IPS DF 4.7 (cell line): ENCODE measurements at regions not wholly inside any gene's neighbourhood (a gene's known extent, or its start where the extent isn't known, plus 50 kb on each side); places are given as distances from the start of the nearest gene placed in this dataset.
"Not testable (repeated sequence)": the region's sequence is repeated elsewhere in the genome, so short reads cannot be mapped to it uniquely, and the experiment has no call there.

ENCODE experiments used
- DNase-seq: peaks from one replicate; pipeline ENCODE4 v3.0.0-alpha.2; 2013; ENCODE audit warnings: low spot score; ENCODE audit errors: extremely low read depth

- no peak for DNase-seq
Observed at GRCh38 chr5:143947313-143947712, 135.4 kb downstream of the HMHB1 start.

DNA sequence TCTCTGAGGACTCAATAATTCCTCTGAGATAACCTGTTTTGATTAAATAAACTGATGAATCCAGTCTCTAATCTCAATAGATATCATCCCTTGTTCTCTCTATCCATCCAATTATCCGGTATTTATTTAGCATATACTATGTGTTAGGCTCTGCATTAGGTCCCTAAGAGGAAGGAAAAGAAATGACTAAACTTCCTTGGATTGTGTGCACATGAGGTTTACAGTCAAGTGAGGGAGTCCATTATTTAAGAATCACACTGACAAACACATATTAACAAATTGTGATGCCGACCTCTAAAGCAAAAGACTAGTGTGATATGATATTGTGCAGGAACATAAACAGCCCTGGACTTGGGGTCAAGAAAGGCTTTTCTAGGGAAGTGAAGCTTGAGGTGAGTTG, 140.8 kb downstream of the HMHB1 start:
- no peak for DNase-seq

DNA sequence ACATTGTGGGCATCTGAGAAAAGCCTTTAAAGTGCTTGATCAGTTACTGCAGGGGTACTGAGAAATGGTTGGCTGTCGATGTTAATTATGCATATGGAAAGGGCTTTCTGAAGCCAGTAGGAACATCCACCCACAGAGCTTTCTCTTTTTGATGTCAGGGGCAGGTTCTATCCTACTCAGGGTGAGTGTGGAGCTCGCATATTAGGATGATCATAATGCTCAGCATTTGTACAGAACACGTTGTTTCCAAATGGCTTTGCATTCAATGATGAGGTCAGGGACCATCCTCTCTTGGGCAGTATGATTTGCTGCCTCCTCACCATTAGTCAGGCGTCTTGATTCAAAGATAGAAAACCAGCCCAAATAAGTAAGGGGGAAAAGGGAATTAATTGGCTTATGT, 141.9 kb downstream of the HMHB1 start:
- no peak for DNase-seq

DNA sequence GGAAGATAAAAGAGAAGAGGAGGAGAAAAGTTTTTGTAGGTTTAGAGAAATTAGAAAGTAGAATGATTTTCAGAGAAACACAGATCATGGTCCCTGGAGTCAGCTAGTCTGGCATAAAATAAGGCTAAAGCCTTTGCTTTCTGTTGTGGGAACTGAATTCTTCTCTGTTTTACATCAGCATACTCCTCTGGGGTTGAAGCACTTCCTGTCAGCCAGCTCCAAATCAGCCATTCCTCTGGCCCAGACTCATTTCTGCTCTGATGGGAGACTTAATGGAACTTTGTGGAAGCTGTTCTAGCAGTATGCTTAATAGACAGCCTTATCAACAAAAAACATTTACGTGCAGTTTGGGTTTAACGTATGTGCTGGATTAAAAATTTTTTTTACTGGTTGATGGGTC, 143.2 kb downstream of the HMHB1 start:
- no peak for DNase-seq

GRCh38 chr5:143957455-143957854, 145.5 kb downstream of the HMHB1 start:
- no peak for DNase-seq

GRCh38 chr5:143962201-143962600, 150.2 kb downstream of the HMHB1 start:
- no peak for DNase-seq

GRCh38 chr5:143964919-143965318, 153.0 kb downstream of the HMHB1 start:
- no peak for DNase-seq

DNA sequence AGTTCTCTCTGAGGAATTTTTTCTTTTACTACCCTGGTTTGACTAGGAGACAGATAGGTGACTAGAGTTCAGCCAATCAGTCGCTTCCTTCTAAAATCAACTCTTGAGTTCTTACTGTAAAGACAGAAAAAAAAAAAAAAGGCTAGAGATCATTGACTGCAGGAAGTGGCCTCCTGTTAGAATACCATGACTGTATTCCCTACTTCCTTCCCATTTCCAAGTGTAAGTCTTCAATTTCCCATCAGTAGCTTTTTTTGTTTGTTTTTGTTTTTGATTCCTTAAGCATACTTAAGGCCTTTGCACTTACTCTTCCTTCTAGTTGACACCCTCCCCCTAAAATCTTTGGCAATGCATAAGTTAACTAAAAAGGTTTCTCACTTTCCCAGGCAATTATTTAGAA, 154.3 kb downstream of the HMHB1 start:
- no peak for DNase-seq

- DNase-seq, result peak; percentile 9
Observed at GRCh38 chr5:143968071-143968878, 156.3 kb downstream of the HMHB1 start.

- no peak for DNase-seq
Observed at GRCh38 chr5:143970159-143970558, 158.2 kb downstream of the HMHB1 start.

GRCh38 chr5:143972068-143972467, 160.1 kb downstream of the HMHB1 start:
- no peak for DNase-seq

- no peak for DNase-seq
Observed at GRCh38 chr5:143976055-143976454, 164.1 kb downstream of the HMHB1 start.

DNA sequence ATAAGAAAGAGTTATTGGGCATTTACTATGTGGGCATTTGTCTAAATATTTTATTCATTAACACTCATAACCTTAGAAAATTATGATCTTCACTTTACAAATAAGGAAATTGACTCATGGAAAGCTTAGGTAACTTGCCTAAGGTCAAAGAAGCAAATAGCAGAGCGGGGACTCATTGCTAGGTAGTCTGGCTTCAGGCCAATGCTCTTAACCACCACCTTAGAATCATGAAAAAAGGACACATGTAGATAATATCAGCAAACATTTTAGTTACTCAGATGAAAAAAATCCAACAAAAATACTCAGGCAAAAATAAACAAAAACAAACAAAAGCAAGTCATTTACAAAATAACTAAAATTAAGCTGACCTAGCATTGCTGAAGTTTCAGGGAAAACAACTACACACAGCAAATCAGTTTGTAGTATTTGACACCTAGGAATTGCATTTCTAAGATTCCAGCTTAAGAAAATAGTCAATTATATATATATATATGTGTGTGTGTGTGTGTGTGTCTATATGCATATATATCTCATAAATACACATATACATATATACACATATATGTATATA, 166.0 kb downstream of the HMHB1 start:
- no peak for DNase-seq

GRCh38 chr5:143979044-143979690, 167.2 kb downstream of the HMHB1 start:
- no peak for DNase-seq

GRCh38 chr5:143980506-143980905, 168.5 kb downstream of the HMHB1 start:
- DNase-seq, result no peak

DNA sequence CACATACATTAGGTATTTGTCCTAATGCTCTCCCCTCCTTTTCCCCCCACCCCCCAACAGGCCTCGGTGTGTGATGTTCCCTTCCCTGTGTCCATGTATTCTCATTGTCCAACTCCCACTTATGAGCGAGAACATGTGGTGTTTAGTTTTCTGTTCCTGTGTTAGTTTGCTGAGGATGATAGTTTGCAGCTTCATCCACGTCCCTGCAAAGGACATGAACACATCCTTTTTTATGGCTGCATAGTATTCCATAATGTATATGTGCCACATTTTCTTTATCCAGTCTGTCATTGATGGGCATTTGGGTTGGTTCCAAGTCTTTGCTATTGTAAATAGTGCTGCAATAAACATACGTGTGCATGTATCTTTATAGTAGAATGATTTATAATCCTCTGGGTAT, 171.0 kb downstream of the HMHB1 start:
- not testable (repeated sequence) for DNase-seq

- no peak for DNase-seq
Observed at GRCh38 chr5:143985832-143986515, 174.0 kb downstream of the HMHB1 start.

DNA sequence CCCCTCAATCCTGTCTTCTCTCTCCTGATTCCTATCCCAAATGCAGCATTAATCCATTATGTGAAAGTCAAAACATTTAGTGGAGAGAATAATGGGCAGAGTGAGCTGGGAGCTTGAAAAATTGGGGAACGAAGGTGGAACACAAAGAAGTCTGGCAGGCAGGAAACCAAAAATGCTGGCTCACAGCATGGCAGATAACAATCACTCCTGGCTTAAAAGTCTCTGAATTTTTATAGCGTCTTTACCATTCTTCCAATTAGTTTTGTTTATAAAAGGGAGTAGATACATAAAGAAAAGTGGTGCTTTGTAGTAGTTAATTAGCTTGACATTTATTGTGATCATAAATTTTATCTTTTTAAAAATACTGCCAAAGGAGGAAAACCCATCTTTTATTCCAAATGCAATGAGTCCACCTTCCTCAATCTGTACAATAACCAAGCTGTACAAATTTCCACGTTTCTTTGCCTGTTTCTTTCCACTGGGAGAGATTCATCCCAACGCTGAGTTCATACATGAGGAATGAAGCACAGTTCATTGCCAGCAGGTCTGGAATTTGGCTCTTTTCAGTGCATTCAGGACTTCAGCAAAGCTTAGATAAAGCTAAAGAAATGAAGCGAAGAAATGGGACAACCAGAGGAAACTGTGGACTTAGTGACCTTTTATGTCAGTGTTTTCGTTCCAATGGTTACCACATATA, 174.7 kb downstream of the HMHB1 start:
- no peak for DNase-seq

- no peak for DNase-seq
Observed at GRCh38 chr5:143987264-143987663, 175.3 kb downstream of the HMHB1 start.

GRCh38 chr5:143987751-143988560, 176.0 kb downstream of the HMHB1 start:
- DNase-seq, result no peak

GRCh38 chr5:143992496-143992895, 178.0 kb downstream of the YIPF5 start:
- no peak for DNase-seq
